SKM-1 (cell line): ENCODE measurements at regions not wholly inside any gene's neighbourhood (a gene's known extent, or its start where the extent isn't known, plus 50 kb on each side); places are given as distances from the start of the nearest gene placed in this dataset.
A peak's percentile ranks its signal among the peaks of the same experiment; 100 is the strongest.

Experiments
- DNase-seq: peaks from one replicate; lab custom pipeline; 2025; ENCODE audit not compliant: unreplicated experiment; lab: John Stamatoyannopoulos, UW

DNA sequence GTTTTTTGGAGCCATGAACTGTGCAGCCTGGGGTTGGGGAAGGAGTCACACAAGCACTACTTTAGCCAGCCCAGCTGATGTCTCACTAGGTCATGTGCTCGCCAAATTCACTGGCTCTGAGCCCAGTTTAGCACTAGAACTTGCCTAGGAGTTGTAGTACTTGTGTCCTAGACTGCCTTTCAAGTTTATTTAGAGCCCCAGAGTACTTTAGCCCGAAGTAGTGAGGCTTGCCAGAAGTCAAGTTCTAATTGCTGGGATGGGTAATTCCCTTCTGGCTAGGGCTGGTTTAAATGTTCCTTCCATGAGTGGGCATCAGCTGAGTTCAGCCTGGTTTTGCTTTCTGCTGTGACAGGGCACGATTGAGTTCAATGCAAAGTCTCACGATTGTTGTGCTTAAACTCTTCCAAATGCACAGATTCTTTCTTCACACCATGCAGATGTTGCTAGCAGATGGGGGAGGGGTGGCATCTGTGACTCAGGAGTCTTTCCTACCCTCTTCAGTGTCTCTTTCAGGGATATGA lies 228.2 kb upstream of the ZPLD1 start:
- DNase-seq, result no peak

DNA sequence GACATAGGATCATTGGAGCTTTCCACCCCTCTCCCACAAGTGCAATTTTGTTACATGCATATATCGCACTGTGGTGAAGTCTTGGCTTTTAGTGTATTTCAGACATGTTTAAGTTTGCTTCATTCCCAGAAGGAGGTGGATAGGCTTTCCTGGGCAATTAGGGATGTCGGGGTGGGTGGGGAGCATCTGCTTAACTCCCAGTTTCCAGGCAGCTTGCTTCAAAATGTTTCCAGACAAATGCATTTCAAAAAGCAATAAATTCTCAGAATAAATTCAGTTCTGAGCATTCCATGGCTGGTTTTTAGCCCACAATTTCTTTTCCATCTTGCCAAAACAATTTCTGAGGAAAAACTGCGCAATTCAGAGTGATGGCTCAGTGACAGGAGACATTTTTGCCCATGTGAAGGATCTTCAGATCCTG lies 227.7 kb upstream of the ZPLD1 start:
- DNase-seq, result no peak

GRCh38 chr3:102215166-102215565 lies 219.6 kb upstream of the ZPLD1 start:
- no peak for DNase-seq

- DNase-seq, result no peak
Observed at GRCh38 chr3:102223132-102223531, 211.7 kb upstream of the ZPLD1 start.

DNA sequence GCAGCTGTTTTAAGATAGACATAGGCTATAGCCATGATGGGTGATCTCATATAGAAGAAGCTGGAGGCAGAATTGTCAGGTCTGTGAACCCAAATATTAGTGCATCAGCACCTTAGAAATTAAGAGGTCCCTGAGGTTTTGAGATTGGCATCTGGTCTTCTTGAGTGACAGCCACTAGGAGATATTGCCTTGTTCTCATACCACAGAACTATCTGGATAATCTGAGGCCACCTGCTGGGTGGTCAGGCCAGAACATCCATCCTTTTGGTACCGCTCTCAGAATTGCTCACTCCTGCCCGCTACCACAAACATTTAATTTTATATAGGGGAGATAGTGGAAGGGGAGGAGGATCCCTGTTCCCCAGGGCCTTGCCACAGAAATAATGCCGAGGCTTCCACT lies 210.6 kb upstream of the ZPLD1 start:
- DNase-seq, result no peak

- DNase-seq, result no peak
Observed at GRCh38 chr3:102225005-102225404, 209.8 kb upstream of the ZPLD1 start.

- peak; percentile 35 for DNase-seq
Observed at GRCh38 chr3:102225407-102226132, 209.2 kb upstream of the ZPLD1 start.

GRCh38 chr3:102226463-102226862 lies 208.4 kb upstream of the ZPLD1 start:
- no peak for DNase-seq

- DNase-seq, result peak; percentile 57
Observed at GRCh38 chr3:102229062-102229655, 205.7 kb upstream of the ZPLD1 start.

GRCh38 chr3:102230057-102230456 lies 204.8 kb upstream of the ZPLD1 start:
- peak; percentile 43 for DNase-seq

DNA sequence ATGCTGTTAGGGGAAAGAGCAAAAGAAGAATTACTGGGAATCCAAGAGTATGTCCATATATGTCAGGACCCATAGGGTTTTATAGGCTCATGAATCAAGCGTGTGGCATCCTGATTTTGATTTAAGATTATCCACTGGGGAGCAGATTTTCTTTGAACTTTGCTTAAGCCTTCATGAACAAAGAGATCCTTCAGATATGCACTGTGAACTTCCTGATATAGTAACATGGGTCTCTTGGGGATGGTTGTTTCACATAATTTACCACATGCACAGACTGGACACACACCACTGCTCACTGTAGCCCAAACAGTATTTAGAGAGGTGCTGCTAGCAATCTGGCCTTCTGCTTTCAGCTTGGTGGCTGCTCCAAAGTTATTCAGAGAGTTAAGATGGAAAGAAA lies 200.9 kb upstream of the ZPLD1 start:
- DNase-seq, result no peak

GRCh38 chr3:102235679-102236078 lies 199.1 kb upstream of the ZPLD1 start:
- DNase-seq, result no peak

DNA sequence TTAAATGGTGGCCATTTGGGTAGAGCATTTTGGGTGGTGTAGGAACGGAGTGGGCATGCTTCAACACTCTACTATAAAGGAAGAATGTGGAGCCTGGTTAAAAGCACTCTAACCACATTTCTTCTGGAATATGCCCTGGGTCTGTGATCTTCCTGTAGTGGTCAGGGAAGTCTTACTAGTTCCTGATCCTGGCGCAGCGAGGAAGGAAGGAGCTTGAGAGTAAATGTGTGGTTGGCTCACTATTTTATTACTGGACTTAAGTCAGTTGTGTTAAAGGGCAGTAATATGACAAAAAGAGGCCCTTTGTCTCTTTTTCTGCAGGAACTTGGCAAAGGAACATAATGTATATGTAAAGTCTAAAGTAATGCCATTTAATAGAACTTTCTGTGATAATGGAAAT lies 197.6 kb upstream of the ZPLD1 start:
- no peak for DNase-seq

- no peak for DNase-seq
Observed at GRCh38 chr3:102237838-102238237, 197.0 kb upstream of the ZPLD1 start.

DNA sequence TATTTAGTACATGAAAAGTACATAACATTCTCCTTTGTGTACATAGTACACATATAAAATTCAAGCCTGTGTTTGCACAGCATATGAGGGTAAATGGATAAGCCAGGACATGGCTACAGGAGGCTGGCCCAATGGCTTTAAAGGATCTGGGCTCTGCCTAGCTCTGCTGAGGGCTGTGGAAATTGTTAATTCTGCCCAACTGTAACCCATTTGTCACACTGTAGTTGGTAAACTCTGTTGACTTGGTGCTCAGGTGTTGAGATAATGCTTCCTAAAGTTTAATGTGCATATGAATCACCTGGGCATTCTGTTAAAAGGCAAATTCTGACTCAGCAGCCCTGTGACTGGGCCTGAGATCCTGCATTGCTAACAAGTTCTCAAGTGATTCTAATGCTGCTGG lies 196.5 kb upstream of the ZPLD1 start:
- no peak for DNase-seq

DNA sequence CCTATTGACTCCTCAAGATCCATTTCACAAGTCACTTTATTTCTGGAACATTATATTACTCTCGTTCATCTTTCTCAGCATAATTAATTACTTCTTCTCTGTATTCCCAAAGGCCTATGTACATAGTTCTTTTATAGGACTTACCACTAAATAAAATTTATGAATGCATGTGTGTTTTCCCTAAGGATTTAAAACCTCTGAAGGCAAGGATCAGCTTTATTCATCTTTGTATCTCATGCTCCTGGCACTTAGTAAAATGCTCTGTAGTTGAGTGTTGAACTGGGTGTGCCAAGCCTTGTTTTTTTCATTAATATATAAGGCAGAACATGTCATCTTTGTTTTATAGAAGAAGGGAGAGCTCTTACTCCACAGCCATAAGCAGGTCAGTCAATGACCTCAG lies 194.1 kb upstream of the ZPLD1 start:
- no peak for DNase-seq

GRCh38 chr3:102248981-102249705 lies 185.7 kb upstream of the ZPLD1 start:
- DNase-seq, result no peak

GRCh38 chr3:102255736-102256135 lies 179.1 kb upstream of the ZPLD1 start:
- no peak for DNase-seq

- DNase-seq, result no peak
Observed at GRCh38 chr3:102258666-102259227, 176.1 kb upstream of the ZPLD1 start.

DNA sequence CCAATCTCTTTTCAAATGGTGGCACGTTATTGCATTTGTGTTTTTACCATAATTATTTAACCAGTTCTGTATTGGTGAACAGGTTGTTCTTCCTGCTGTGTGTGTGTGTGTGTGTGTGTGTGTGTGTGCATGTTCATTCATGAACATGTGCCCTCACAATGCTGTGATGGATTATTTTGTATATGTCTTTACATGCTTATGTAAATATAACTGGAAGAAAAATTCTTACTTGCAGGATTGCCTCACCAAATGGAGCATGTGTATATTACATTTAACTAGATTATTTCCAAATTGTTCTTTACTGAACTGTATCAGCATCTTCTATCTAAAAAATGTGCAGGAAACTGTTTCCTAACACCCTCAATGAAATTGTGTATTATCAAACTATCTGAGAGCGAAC lies 175.2 kb upstream of the ZPLD1 start:
- DNase-seq, result no peak

GRCh38 chr3:102265720-102266119 lies 169.1 kb upstream of the ZPLD1 start:
- DNase-seq, result no peak

- no peak for DNase-seq
Observed at GRCh38 chr3:102269406-102269805, 165.4 kb upstream of the ZPLD1 start.
